Stimulated activated CD8-positive, alpha-beta memory T cell treated with anti-CD3 and anti-CD28 coated beads, Interleukin-2, amount 100 ng/mL, for 48 hours (primary cell): ENCODE measurements at regions not wholly inside any gene's neighbourhood (a gene's known extent, or its start where the extent isn't known, plus 50 kb on each side); places are given as distances from the start of the nearest gene placed in this dataset.

Source experiments
- DNase-seq, 2 donors: peaks; one replicate each; pipeline ENCODE4 v3.0.0-alpha.2; 2020; ENCODE audit warnings: low read depth in 2 of 2

DNA sequence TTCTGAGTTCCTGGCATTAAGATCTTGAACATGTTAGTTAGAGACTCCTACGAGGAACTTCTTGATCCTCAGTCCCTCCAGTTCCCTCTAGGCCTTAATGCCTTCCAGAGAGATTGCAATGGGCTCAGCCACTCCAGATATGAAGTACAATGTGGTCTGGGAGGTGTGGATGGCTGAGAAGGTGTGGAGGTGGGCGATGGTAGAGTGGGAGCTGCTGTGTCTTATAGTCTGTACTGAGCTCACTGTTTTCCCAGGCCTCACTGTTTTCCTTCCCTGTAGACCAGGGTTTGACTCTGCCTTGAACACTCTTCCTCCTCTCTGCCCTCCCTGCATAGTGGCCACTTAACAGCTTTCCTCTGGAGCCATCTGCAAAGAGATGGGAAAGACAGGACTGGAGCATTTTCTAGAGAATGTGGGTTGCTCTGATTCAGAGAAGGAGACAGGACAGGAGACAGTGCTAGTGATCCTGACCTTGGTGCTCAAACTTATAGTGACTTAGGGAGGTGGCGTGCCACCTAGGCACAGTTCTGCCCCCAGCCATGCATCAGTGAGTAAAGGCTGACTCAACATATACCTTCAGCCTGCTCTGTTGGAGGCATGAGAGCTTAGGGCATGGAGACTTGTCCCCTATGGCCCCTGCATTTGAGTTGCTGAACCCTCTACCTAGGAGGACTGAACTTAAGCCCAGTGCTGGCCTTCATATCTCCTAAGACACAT lies 129.7 kb downstream of the TDRD15 start:
- DNase-seq = no peak

DNA sequence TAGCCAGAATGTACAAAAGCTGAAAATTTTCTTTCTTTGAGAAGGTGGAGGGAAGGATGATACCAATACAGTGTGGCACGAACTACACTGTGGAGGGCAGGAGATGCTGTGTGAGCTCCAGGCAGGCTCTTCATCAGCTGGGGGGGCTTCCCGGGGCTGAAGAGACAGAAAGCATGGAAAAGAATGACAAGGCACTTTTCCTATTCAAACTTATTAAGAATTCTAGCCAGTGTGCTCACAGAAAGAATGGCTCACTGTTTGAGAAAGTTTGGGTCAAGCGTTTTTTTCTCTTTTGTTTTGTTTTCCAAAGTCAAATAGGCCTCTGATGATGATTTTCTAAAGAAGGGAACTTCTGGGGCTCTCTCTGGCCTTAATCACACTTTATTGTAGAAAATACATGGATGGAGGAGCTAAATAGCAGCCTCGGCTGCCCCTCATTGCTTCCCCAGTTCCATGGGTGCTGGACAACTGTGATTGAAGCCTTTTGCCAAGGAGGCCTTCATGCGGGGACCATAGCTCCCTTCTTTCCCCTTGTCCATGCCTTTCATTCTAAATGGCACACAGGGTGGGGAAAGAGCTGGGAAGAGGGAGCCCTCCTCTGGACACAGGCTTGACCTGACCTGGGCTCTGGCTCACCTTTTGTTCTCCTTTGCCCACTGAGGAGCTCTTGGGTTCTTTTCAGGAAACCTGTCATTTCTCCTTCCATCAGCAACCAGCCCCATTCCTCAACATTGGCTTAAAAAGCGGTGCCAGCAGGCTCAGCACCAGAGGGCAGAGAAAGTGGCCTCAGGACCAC lies 130.6 kb downstream of the TDRD15 start:
- DNase-seq = no peak

DNA sequence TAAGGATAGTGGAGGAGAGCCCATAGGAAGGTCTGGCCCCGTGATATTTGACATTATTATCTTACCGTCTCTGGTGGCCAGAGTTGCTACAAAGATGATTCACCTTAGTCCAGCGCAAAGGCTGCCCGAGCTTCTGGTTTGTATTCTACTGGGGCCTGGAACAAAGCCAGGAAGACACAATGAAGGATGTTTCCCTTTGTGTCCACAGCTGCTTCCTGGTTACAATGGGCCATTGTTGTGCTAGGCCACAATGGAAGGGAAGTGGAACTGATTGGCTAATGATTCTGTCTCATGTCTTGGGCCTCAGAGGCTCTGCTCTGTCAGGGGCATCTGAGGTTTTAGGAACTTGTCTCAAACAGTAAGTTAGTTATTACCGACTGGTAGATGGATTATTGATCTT lies 132.2 kb downstream of the TDRD15 start:
- no peak for DNase-seq

DNA sequence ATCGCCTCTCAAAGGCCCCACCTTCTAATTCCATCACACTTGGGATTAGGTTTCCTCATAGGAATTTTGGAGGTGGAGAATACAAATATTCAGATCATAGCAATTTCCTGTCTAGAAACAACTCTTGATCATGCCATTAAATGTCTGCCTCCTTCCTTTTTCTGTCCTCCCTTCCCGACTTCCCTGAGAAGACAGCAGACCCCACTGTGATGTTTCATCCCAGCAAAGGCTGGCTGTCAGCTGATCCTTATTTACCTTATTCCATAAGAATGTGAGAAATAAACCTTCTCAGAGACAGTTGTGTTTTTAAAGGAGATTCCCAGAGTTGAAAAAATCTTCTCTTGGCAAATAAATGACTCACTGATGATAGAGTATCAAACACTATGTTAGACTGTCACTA lies 133.9 kb downstream of the TDRD15 start:
- no peak for DNase-seq

DNA sequence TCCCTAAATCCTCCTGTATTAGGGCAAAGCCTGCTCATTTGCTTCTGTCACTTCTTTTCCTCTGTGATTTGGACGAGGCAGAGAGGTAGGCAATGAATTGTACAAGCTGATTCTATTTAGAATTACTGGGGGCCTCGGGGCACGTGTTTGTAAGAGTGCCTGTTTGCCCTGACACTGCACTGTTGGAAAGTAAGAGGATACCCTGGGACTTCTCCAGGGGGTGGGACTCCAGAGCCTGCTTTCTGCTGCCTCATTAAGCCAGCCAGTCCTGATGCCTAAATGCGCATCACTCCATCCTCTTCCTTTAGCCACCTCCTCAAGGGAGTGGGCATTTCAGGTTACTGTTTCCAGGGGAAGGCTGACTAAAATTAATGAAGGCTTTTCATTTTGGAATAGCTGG lies 134.3 kb downstream of the TDRD15 start:
- no peak for DNase-seq

DNA sequence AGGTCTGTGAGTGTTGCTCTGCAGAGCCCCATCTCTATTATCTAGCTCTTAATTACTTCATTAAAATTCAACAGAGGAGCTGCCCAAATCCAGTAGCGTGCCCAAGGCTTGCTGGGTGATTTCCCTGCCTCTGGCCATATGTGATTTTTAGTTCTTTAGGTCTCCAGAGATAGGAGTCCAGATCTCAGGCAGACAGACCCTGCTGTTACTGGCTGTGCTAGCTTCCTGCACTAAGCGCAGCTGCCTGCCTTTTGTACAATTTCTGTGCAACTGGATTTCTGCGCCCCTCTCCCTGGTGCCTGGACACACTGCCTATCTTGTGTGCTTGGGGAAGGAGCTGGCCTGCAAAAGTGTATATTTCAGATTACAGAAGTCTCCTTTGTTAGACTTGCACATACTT lies 136.5 kb downstream of the TDRD15 start:
- no peak for DNase-seq

DNA sequence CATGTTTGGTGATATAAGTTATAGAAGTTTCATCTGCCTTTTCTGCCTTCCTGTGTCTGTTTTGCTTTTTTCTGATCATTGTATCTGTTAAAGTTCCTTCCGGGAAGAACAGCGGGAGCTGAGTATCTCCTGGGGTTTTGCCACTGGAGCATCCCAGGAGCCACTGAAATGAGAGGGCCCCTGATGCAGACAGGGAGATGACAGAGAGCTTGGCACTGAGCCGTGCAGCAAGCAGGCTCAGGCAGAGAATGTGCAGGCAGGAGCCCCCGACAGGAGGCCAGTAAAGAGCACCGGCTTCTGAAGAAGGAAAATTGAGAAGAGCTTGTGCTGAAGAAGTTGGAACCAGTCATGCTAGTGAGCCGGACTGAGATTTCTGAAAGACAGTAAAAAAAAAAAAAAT lies 137.8 kb downstream of the TDRD15 start:
- no peak for DNase-seq

DNA sequence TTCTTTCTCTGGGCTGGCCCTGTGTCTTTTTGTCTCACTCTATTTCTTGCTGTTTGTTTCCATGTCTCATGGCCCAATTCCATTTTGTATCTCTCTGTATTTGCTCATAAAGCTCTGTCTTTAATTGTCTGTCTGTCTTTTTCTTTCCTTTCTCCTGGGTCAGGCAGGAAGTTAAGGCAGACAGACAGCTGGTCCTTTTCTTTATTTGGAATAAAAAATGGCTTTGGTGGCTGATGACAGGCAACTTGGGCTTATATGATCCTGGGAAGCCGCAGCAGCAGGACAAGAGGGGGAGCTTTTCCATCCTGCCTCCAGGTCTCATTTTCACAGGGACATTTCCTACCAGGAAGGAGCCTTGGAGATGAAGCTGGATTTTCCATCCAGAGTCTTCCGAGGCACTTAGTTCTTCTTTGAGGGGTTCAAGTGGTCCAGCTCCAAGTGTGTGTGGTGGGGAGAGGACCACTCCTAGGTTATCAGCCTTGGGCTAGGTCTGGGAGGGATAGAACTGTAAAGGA lies 138.7 kb downstream of the TDRD15 start:
- DNase-seq = no peak

DNA sequence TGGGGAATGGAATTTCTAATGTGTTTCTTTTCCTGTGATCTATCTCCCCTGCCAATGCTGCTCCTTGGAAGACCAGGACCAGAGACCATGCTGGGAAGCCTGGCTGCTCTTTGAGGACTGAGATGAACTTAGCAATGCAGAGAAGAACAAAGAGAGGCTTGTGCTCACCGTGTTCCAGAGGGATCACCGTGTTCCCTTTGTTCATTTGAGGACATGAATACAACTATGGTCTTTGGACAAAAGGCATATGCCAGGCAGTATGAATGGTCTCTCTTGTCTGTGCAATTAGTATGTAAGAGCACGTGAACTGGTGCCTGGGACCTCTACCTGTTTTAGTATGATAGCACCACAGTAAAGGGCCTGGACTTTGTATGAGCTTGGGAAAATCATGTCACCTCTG lies 139.9 kb downstream of the TDRD15 start:
- no peak for DNase-seq

DNA sequence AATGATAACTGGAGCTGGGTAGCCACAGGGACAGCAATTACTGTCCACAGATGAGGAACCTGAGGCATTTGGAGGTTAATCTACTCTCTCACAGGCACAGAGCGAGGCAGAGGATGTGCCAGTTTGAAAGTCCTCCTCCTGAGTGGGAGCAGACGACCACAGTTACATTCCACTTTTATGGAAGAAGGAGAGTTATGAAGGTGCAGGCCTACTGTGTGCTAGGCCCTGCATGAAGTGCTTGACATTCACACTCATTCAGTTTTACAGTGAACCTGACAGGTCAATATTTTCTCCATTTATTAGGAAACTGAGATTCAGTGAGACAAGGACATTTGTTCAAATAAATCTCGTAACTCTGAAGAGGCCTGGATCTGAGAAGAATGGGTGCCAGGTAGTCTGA lies 142.0 kb downstream of the TDRD15 start:
- no peak for DNase-seq

DNA sequence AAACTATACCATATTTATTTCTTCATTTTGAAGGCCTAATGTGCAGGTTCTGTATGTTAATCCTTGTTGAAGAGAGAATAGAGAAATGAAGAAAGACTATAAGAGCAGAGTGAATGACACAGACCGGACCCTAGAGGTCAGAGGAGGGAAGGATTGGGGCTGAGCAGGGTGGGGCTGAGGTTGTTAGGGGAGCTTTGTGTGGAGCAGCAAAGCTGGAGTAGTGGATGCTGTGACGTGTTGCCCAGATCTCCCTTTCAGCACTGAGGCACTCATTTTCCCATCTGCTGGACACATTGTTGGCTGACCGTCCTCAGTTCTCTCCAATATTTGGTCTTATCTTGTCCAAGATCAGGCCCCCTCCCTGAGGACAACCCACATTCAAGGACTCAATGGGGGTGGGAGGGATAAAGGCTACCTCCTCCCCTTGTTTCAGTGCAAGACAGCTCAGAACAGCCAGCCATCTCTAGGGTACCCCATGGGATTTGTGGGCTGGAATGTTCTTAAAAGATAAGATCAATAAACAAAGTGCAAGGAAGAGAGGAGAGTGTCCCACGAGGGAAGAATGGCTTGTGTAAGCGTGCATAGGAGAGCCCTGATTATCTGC lies 143.6 kb downstream of the TDRD15 start:
- no peak for DNase-seq

DNA sequence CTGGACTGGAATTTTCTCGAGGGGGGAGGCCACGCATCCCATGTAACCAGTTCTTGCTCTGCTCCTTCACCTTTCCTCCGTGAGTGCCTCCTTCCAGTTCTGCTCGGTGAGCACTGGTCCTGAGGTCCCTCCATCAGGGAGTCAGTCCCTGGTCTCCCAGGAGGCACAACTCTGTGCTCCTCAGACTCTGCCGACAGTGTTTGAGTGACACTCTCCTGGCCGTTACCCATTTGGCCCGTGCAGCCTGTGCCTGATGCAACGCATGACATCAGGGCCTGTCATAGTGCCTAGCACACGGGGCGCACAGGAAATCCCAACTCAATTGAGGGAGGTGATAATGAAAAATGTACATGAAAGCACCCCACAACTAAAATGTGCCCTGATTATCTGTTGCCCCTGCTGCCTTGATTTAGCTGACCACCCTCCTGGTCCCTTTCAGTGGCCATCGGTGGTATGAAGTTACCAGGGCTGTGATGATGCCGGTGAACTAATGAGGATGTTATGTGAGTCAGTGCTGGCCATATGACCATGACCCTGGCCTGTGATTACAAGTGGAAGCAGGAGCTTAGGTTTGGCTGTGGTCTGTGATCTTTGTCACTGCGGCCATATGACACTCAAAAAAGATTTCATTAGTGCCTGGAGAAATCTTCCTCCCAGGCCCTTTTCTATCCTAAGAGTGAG lies 144.6 kb downstream of the TDRD15 start:
- DNase-seq = no peak

DNA sequence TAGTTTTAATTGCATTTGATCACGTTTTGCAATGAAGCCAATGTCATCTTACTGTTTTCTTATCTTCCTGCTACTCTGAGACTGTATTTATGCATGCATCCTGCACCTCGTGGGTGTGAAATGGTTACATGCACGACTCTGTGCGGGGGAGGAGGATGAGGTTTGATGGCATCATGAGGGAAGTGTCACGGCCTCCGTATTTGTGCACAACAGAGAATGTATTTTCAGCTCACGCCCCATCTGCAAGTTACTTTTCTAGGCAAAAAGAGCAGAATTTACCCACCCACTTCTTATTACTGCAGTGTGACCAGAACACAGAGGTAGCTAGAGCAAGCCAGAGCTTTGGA lies 145.1 kb downstream of the TDRD15 start:
- DNase-seq = no peak

DNA sequence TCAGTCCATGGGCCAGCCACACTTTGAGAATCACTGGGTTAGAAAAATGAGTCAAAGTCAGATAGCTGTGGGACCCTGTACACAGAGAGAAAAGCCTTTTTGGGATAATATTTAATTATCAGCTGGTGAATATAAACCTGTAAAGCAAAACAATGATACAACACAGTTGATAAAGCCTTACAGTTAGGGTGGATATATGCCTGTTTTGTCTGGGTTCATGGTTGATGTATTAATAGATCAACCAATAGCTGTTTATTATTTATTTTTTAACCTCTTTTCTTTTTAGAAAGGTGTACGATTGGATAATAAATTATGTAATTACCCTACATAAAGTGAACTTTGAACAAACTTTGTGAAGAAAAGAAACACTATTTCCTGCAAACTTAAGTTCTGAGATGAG lies 145.6 kb downstream of the TDRD15 start:
- DNase-seq = no peak

DNA sequence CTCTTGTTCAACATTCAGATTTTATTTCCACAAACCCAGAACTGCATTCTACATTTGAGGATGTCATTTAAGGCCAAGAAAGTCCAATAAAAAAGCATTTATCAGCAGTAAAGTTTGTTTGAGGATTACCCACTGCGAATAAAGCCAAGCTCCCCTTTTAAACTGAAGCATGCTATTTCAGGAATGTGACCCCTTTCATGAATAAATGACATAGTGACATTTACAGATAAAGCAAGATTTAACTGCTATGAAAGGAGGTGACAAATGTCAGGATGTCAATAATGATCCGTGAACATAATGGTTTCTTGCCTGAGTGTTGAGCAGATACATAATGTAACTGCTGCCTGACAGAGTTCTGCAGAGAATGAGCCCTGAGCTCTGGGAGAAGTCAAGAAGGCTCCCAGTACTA lies 146.3 kb downstream of the TDRD15 start:
- no peak for DNase-seq

DNA sequence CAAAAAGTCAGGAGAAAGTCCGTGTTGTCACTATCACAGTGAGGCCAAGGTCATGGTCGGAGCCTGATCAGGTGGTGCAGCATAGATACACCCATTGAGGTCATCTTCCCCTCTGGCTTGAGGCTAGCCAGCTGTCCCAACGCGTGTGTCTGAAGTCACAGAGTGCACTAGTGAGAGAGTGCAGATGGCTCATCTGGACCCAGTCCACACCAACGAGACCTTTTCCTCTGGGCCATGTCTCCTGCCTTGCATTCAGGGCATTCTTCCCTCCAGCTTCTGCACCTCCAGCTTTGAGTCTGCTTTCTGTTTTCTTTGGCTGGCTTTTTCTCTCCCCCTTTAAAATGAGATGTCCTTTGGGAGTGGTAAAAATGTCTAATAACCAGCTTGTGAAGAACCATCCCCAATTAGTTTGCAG lies 146.9 kb downstream of the TDRD15 start:
- DNase-seq = no peak

DNA sequence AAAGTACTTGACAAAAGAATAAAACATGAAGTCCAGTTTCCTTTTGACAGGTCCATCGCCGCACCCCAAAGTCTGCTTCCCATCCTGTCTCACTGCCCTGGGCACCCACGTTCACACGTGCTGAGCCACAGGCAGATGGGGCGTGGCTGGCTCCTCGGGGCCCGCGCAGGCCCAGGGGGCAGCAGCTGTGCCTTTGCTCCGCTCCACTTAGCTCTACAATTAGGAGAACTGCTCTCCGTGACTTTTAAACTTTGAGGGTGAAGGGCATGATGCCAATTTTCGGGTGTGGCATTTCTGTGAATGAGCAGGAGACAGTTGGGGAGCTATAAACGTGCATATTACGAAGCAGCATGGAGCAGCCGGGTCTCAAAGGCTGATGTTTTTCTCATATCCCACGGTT lies 152.4 kb downstream of the TDRD15 start:
- no peak for DNase-seq

DNA sequence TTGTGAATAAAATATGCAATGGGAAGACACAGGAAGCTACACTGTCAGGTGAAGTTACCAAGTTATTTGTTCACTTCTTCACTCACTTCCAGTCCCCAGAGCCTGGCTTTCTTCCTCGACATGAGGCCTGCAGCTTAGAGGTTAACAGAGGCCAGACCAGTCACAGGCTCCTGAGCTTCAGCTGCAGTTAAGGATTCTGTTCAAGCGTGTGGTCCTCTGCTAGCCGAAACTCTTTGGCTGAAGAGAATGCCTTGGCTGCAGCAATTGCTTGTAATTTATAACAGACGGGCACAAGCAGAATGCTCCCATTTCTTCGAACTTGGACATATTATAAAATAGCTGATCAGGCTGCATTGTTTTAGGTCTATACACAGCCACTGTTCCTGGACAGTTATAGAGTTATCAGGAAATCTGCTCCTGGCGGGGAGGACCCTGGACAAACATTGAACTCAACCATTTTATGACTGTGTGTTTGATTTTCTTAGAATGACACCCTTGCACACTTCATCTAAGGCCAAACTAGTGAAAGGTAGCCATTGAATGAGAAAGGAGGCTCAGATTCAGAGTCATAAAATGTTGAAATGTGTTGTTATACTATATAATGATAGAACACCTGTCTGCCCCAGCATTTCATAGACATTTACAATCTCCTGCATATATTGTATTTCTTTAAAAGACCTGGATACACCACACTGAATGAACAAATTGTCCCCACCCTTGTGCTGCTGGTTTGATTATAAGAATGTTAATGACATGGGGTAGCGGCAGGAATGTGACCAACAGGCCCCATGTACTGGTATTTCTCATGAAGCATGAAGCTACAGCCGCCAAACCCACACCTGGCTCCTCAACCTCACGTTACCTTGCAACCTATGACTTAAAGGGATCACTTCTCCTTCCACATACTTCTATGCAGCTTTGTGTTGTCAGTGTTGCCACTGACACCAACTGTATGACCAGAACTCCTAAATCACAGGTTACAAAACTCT lies 153.6 kb downstream of the TDRD15 start:
- DNase-seq = no peak

DNA sequence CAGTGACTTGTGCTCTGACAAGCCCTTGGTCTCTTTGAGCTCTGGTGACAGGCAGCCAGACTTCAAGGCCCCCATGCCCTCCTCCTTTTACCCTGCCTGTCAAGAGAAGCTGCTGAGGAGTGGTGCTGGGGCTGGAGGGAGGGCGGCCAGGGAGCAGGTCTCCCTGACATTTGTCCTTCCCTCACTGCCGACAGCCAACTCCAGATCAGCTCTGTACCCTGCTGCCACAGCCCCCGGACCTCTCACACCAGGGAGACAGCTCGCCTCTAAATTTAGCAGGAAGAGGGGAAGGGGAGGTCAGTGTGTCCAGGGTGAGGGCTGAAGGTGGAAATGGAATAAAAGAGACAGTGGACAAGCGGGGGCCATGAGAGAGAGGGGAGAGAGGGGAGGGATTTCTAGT lies 155.8 kb downstream of the TDRD15 start:
- no peak for DNase-seq

DNA sequence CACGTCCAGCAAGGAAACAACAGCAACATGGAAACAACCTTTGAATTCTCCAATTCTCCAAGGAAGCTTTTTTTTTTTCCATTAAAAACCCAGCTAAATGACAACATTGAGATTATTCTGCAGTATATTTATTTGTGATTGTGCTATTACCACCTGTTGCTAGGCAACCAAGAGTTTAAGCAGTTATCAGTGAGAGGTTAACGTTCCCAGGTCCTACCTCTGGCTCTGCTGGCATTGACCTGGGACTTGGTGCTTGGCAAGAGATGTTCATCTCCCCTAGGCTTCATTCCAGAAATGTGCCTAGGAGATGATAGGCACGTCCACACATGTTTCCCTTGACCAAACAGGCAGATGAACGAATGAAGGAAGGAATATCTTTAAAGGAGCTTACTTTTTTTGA lies 157.0 kb downstream of the TDRD15 start:
- DNase-seq = no peak

DNA sequence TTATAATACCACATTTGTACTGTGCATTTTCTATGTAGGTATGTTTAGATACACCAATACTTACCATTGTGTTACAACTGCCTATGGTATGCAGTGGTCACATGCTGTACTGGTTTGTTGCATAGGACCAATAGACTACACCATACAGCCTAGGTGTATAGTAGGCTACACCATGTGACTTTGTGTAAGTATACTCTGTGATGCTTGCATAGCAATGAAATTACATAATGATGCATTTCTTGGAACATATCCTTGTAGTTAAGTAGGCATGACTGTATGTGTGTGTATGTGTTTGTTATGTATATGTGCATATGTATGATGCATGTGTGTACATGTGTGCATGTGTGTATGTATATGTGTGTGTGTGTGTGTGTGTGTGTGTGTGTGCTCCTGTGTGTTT lies 157.6 kb downstream of the TDRD15 start:
- DNase-seq = no peak
